NT2/D1 (cell line): ENCODE measurements at regions not wholly inside any gene's neighbourhood (a gene's known extent, or its start where the extent isn't known, plus 50 kb on each side); places are given as distances from the start of the nearest gene placed in this dataset.

Experiments used
- SUZ12 ChIP-seq: IDR thresholded peaks from 2 replicates; pipeline ENCODE4 v1.6.1; 2011; ENCODE audit not compliant: insufficient read length, insufficient read depth; ENCODE audit errors: extremely low read depth
- YY1 ChIP-seq: IDR thresholded peaks from 2 replicates; pipeline ENCODE4 v1.6.1; 2011; ENCODE audit not compliant: insufficient read length, insufficient read depth
- ZNF274 ChIP-seq: IDR thresholded peaks from 2 replicates; pipeline ENCODE4 v1.6.1; 2011; ENCODE audit warnings: mild to moderate bottlenecking, low read depth, low read length

GRCh38 chr1:5734414-5734813 is 257.8 kb downstream of the NPHP4 start:
- TF ChIP-seq ZNF274 (no peak), YY1 (no peak), SUZ12 (no peak)
